HCT116 (cell line): ENCODE measurements at regions not wholly inside any gene's neighbourhood (a gene's known extent, or its start where the extent isn't known, plus 50 kb on each side); places are given as distances from the start of the nearest gene placed in this dataset.

Source experiments
- ATAC-seq: fragments of 200-7000 bp; cut with Tn5 transposase; 2 replicates; pipeline ENCODE4 v1.9.1; 2020; ENCODE audit warnings: mild to moderate bottlenecking, moderate library complexity
- BruUV-seq: library from RNA; stranded (reverse); fragments of 400-500 nt; replicated peaks from 2 replicates; lab custom pipeline; 2021; lab: Mats Ljungman, UMichigan
- CTCF ChIA-PET: fragments of 300-600 bp; sonication (Branson Sonifier 250); formaldehyde crosslinking; loops from one replicate; lab custom pipeline; 2021; ENCODE audit warnings: antibody characterized with exemption; lab: Charles Lee
- POLR2A ChIA-PET: fragments of 300-600, 350-600 bp; sonication (Branson Sonifier 250); formaldehyde crosslinking; loops from one replicate; lab custom pipeline; 2021; ENCODE audit warnings: antibody characterized with exemption; lab: Charles Lee
- RAD21 ChIA-PET, 2 experiments: fragments of 300-600 bp; sonication (Branson Sonifier 250); formaldehyde crosslinking; loops; one replicate each; lab custom pipeline; 2023; ENCODE audit warnings: low total read pairs in 2 of 2; ENCODE audit not compliant: uncharacterized antibody in 2 of 2, unreplicated experiment in 2 of 2, low non-redundant PET in 1 of 2; lab: Charles Lee
- DNase-seq: peaks from one replicate; pipeline ENCODE4 v3.0.0-alpha.2; 2010; ENCODE audit warnings: low read depth, low spot score
- H2AFZ ChIP-seq: fragments of 200-600 bp; shearing (Covaris generic), sonication (generic); 2 replicates; pipeline ENCODE4 v1.6.1; 2017; ENCODE audit warnings: low read depth, mixed run types, mixed read lengths, antibody characterized with exemption, low read length; ENCODE audit not compliant: poor library complexity, severe bottlenecking
- H3K27ac ChIP-seq: 2 replicates; pipeline ENCODE4 v1.5.1; 2012; ENCODE audit warnings: low read depth, low read length
- H3K27me3 ChIP-seq: fragments of 200-600 bp; sonication (generic); 2 replicates; pipeline ENCODE4 v1.6.1; 2016; ENCODE audit warnings: mixed run types, low read length, mixed read lengths; ENCODE audit not compliant: insufficient read depth
- H3K36me3 ChIP-seq, 2 experiments: fragments of 200-500 bp in 1 of 2; fragments of 200-600 bp in 1 of 2; sonication (Bioruptor generic) in 1 of 2; sonication (generic) in 1 of 2; 2 replicates each; pipeline versions ENCODE4 v1.5.1 to v1.6.1; 2014 to 2016; ENCODE audit warnings: low read length in 2 of 2, inconsistent platforms in 1 of 2, mixed read lengths in 1 of 2, mixed run types in 1 of 2; ENCODE audit not compliant: insufficient read depth in 2 of 2, control insufficient read depth in 1 of 2
- H3K4me1 ChIP-seq, 2 experiments: fragments of 200-600 bp in 1 of 2; sonication (generic) in 1 of 2; 2 replicates each; pipeline versions ENCODE4 v1.5.1 to v1.6.1; 2012 to 2017; ENCODE audit warnings: low read length in 2 of 2, inconsistent platforms in 1 of 2, mild to moderate bottlenecking in 1 of 2, mixed read lengths in 1 of 2, mixed run types in 1 of 2, moderate library complexity in 1 of 2; ENCODE audit not compliant: insufficient read depth in 2 of 2, control insufficient read depth in 1 of 2
- H3K4me2 ChIP-seq: fragments of 200-600 bp; sonication (generic); 2 replicates; pipeline ENCODE4 v1.6.1; 2017; ENCODE audit warnings: mixed run types, low read length, mixed read lengths
- H3K4me3 ChIP-seq, 2 experiments: fragments of 200-600 bp in 1 of 2; sonication (generic) in 1 of 2; replicated peaks in 1 of 2; 2 replicates each; pipeline ENCODE4 v1.5.1; 2011 to 2016; ENCODE audit warnings: low read length in 2 of 2, control low read depth in 1 of 2, low read depth in 1 of 2, mild to moderate bottlenecking in 1 of 2, mixed read lengths in 1 of 2, mixed run types in 1 of 2
- H3K79me2 ChIP-seq: fragments of 200-600 bp; sonication (generic); 2 replicates; pipeline ENCODE4 v1.6.1; 2017; ENCODE audit warnings: mild to moderate bottlenecking, mixed run types, low read length, moderate library complexity, mixed read lengths; ENCODE audit not compliant: insufficient read depth
- H3K9ac ChIP-seq: fragments of 200-600 bp; sonication (generic); 2 replicates; pipeline ENCODE4 v1.6.1; 2016; ENCODE audit warnings: low read length, mixed read lengths
- H3K9me2 ChIP-seq: fragments of 200-600 bp; sonication (generic), shearing (Covaris generic); 2 replicates; pipeline ENCODE4 v1.6.1; 2017; ENCODE audit warnings: mixed run types, mild to moderate bottlenecking, moderate library complexity; ENCODE audit not compliant: insufficient read depth
- H3K9me3 ChIP-seq, 2 experiments: fragments of 200-500 bp in 1 of 2; fragments of 200-600 bp in 1 of 2; sonication (Bioruptor generic) in 1 of 2; sonication (generic) in 1 of 2; 2 replicates each; pipeline ENCODE4 v1.6.1; 2014 to 2017; ENCODE audit warnings: low read length in 2 of 2, mixed read lengths in 2 of 2, inconsistent platforms in 1 of 2, low read depth in 1 of 2, mild to moderate bottlenecking in 1 of 2, mixed run types in 1 of 2, moderate library complexity in 1 of 2; ENCODE audit not compliant: control insufficient read depth in 1 of 2, insufficient read depth in 1 of 2
- H4K20me1 ChIP-seq: fragments of 200-600 bp; sonication (generic), shearing (Covaris generic); 2 replicates; pipeline ENCODE4 v1.6.1; 2017; ENCODE audit warnings: mixed run types, mild to moderate bottlenecking, moderate library complexity; ENCODE audit not compliant: insufficient read depth
- CBX3 ChIP-seq: IDR thresholded peaks from 2 replicates; pipeline ENCODE4 v1.6.1; 2012; ENCODE audit warnings: low read depth
- CEBPB ChIP-seq: IDR thresholded peaks from 2 replicates; pipeline ENCODE4 v1.6.1; 2012; ENCODE audit warnings: low read depth
- EGR1 ChIP-seq: IDR thresholded peaks from 2 replicates; pipeline ENCODE4 v1.6.1; 2012; ENCODE audit warnings: low read depth
- ELF1 ChIP-seq: IDR thresholded peaks from 2 replicates; pipeline ENCODE4 v1.6.1; 2012; ENCODE audit warnings: low read depth, borderline replicate concordance
- EZH2phosphoT487 ChIP-seq: fragments of 200-600 bp; IDR thresholded peaks from 2 replicates; pipeline ENCODE4 v1.6.1; 2018; ENCODE audit warnings: antibody characterized with exemption, borderline replicate concordance
- FOSL1 ChIP-seq: IDR thresholded peaks from 2 replicates; pipeline ENCODE4 v1.6.1; 2012; ENCODE audit warnings: low read depth
- JUND ChIP-seq: IDR thresholded peaks from 2 replicates; pipeline ENCODE4 v1.6.1; 2012
- MAX ChIP-seq: IDR thresholded peaks from 2 replicates; pipeline ENCODE4 v1.6.1; 2012
- POLR2AphosphoS5 ChIP-seq: IDR thresholded peaks from 2 replicates; pipeline ENCODE4 v1.6.1; 2011; ENCODE audit warnings: mild to moderate bottlenecking, low read depth, low read length, moderate library complexity
- RAD21 ChIP-seq: IDR thresholded peaks from 2 replicates; pipeline ENCODE4 v1.6.1; 2012; ENCODE audit warnings: low read depth, mild to moderate bottlenecking
- REST ChIP-seq: IDR thresholded peaks from 2 replicates; pipeline ENCODE4 v1.6.1; 2012; ENCODE audit warnings: low read depth
- SIN3A ChIP-seq: IDR thresholded peaks from 2 replicates; pipeline ENCODE4 v1.6.1; 2012; ENCODE audit warnings: low read depth
- SP1 ChIP-seq: IDR thresholded peaks from 2 replicates; pipeline ENCODE4 v1.6.1; 2012; ENCODE audit warnings: low read depth
- SRF ChIP-seq: IDR thresholded peaks from 2 replicates; pipeline ENCODE4 v1.6.1; 2012; ENCODE audit warnings: low read depth
- TCF7L2 ChIP-seq: IDR thresholded peaks from 2 replicates; pipeline ENCODE4 v1.7.0; 2011; ENCODE audit warnings: borderline replicate concordance, inconsistent platforms; ENCODE audit not compliant: insufficient read depth, insufficient read length; ENCODE audit errors: extremely low read depth
- ZBTB33 ChIP-seq: IDR thresholded peaks from 2 replicates; pipeline ENCODE4 v1.6.1; 2011; ENCODE audit warnings: mild to moderate bottlenecking, low read length, moderate library complexity; ENCODE audit not compliant: insufficient replicate concordance; ENCODE audit errors: extremely low read depth
- ZFX ChIP-seq: fragments of 450-650 bp; IDR thresholded peaks from 2 replicates; pipeline ENCODE4 v1.6.1; 2017
- ZNF274 ChIP-seq: fragments of 200-500 bp; sonication (Bioruptor generic); IDR thresholded peaks from 2 replicates; pipeline ENCODE4 v1.6.1; 2014; ENCODE audit warnings: mild to moderate bottlenecking, low read depth, low read length, inconsistent platforms
- intact Hi-C: fragments of 100-400 bp; cut with micrococcal nuclease; formaldehyde crosslinking; loops from 2 replicates; pipeline ENCODE4 v1.10.0; 2022

- TF ChIP-seq SP1 (no peak), EZH2phosphoT487 (no peak), CEBPB (no peak), POLR2AphosphoS5 (no peak), RAD21 (no peak), FOSL1 (no peak), JUND (no peak)
- DNase-seq: no peak
- Histone ChIP-seq H3K79me2 (no peaks in the 10 kb centered on the region), H3K9me3 (peaks cover 3 to 34% of the 10 kb centered on the region in 2 experiments; a peak in 3 of 4 replicates), H3K4me1 (no peaks in the 10 kb centered on the region), H3K27me3 (no peaks in the 10 kb centered on the region), H4K20me1 (no peaks in the 10 kb centered on the region), H3K36me3 (no peaks in the 10 kb centered on the region), H3K4me3 (no peak overlapping the region), H3K27ac (no peak overlapping the region), H3K4me2 (no peak overlapping the region), H3K9me2 (no peaks in the 10 kb centered on the region), H3K9ac (no peak overlapping the region), H2AFZ (no peak overlapping the region)
- no peak for ATAC-seq
- POLR2A ChIA-PET: no interaction called here
- BruUV-seq: no TSS peak
- RAD21 ChIA-PET: no interaction called here
- CTCF ChIA-PET: no interaction called here
- intact Hi-C loops: no loop called here
These were observed 982.3 kb downstream of the ROBO2 start for GRCh38 chr3:78022232-78022631.

GRCh38 chr3:78023257-78023656 lies 983.4 kb downstream of the ROBO2 start:
- DNase-seq (no peak), ATAC-seq (no peak)
- no peaks in the 10 kb centered on the region for H3K4me1 ChIP-seq
- ChIA-PET CTCF (no interaction called here), RAD21 (no interaction called here), POLR2A (no interaction called here)
- no peak overlapping the region for H3K27ac ChIP-seq
- H3K9me2 ChIP-seq: no peaks in the 10 kb centered on the region
- intact Hi-C loops: no loop called here
- no peaks in the 10 kb centered on the region for H3K27me3 ChIP-seq
- H2AFZ ChIP-seq: no peak overlapping the region
- no peaks in the 10 kb centered on the region for H3K79me2 ChIP-seq
- no peak overlapping the region for H3K4me3 ChIP-seq
- no TSS peak for BruUV-seq
- H3K4me2 ChIP-seq: no peak overlapping the region
- H3K36me3 ChIP-seq: no peaks in the 10 kb centered on the region
- no peak overlapping the region for H3K9ac ChIP-seq
- H3K9me3 ChIP-seq: peaks cover 3 to 34% of the 10 kb centered on the region in 2 experiments; a peak in 3 of 4 replicates
- no peaks in the 10 kb centered on the region for H4K20me1 ChIP-seq
- no peak for TF ChIP-seq MAX
- TF ChIP-seq SRF: no peak
- TF ChIP-seq ELF1: no peak
- no peak for TF ChIP-seq SP1
- TF ChIP-seq CBX3: no peak
- no peak for TF ChIP-seq REST
- no peak for TF ChIP-seq FOSL1
- TF ChIP-seq ZFX: no peak
- no peak for TF ChIP-seq SIN3A
- TF ChIP-seq ZNF274: no peak
- no peak for TF ChIP-seq TCF7L2
- TF ChIP-seq ZBTB33: no peak
- no peak for TF ChIP-seq EGR1
- no peak for TF ChIP-seq EZH2phosphoT487
